H1 (cell line): ENCODE measurements at regions not wholly inside any gene's neighbourhood (a gene's known extent, or its start where the extent isn't known, plus 50 kb on each side); places are given as distances from the start of the nearest gene placed in this dataset.

Experiments used
- ATF2 ChIP-seq: IDR thresholded peaks from 2 replicates; pipeline ENCODE4 v1.6.1; 2012; ENCODE audit warnings: low read length, inconsistent platforms

- no peak for TF ChIP-seq ATF2
Measured at GRCh38 chrX:148316446-148316845, 184.0 kb upstream of the AFF2 start (continued).
